ENCODE measurements at regions not wholly inside any gene's neighbourhood (a gene's known extent, or its start where the extent isn't known, plus 50 kb on each side); places are given as distances from the start of the nearest gene placed in this dataset.

GRCh38 chr1:102084771-102085535 is 88.2 kb upstream of the OLFM3 start:
- H3K36me3 ChIP-seq, result no peaks in the 10 kb centered on the region
- H3K27ac ChIP-seq, result no peak overlapping the region
- peaks cover 22% of the 10 kb centered on the region for H3K27me3 ChIP-seq (ENCODE audit: insufficient read depth, low read depth, severe bottlenecking)
- no peak for DNase-seq
- TF ChIP-seq CTCF (IDR thresholded peaks at IDR 0.05; ENCODE audit: low read depth, low read length), result no peak
- H3K4me3 ChIP-seq (ENCODE audit: low read depth, low read length), result no peak overlapping the region
- no peaks in the 10 kb centered on the region for H3K9me3 ChIP-seq (ENCODE audit: severe bottlenecking)

- DNase-seq, result no peak
- Histone ChIP-seq H3K36me3 (no peaks in the 10 kb centered on the region), H3K4me3 (ENCODE audit: low read depth, low read length) (no peak overlapping the region), H3K27ac (no peak overlapping the region), H3K27me3 (ENCODE audit: insufficient read depth, low read depth, severe bottlenecking) (peaks cover 23% of the 10 kb centered on the region), H3K9me3 (ENCODE audit: severe bottlenecking) (no peaks in the 10 kb centered on the region)
- no peak for TF ChIP-seq CTCF (IDR thresholded peaks at IDR 0.05; ENCODE audit: low read depth, low read length)
Observed at GRCh38 chr1:102083192-102083591, 86.5 kb upstream of the OLFM3 start.

DNA sequence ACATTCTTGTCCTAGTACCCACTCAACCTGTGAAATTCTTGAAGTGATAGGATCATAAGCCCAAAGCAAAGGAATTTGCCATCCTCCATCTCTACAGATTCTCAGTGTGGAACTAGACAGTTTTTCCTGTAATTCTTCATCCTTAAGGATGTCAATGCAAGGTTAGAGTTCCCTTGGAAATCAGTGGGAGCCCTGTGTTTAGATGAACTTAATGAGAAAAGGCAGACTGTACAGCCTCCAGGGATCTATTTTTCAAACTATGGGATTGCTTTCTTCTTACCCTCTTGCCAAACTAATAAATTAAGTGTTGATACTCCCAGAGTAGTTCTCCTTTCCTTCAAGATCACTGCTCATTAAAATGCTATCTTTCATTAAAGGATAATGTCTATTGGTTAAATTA is 78.1 kb upstream of the OLFM3 start:
- H3K27me3 ChIP-seq (ENCODE audit: insufficient read depth, low read depth, severe bottlenecking), result peaks cover 24% of the 10 kb centered on the region
- no peaks in the 10 kb centered on the region for H3K9me3 ChIP-seq (ENCODE audit: severe bottlenecking)
- no peaks in the 10 kb centered on the region for H3K36me3 ChIP-seq
- TF ChIP-seq CTCF (IDR thresholded peaks at IDR 0.05; ENCODE audit: low read depth, low read length), result no peak
- H3K4me3 ChIP-seq (ENCODE audit: low read depth, low read length), result no peak overlapping the region
- H3K27ac ChIP-seq, result no peak overlapping the region
- no peak for DNase-seq

DNA sequence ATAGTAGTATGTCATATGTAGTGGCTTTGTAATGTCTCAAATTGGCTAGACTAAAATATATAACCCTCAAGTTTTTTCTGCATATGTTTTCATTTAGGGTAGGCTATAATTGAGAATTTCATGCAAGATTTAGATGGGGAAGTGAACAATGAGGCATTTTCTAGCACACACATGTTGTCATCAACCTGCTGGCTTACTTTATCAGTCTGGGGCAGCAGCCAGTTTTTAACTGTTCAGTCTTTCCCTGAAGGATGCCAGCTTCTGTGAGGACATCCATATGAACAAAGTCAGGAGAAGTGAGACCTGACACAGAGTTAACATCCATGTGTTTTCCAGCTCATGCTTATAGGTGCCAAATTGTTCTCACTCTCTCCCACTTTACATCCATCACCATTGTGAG is 74.7 kb upstream of the OLFM3 start:
- Histone ChIP-seq H3K9me3 (ENCODE audit: severe bottlenecking) (no peaks in the 10 kb centered on the region), H3K36me3 (no peaks in the 10 kb centered on the region), H3K4me3 (ENCODE audit: low read depth, low read length) (no peak overlapping the region), H3K27me3 (ENCODE audit: insufficient read depth, low read depth, severe bottlenecking) (peaks cover 20% of the 10 kb centered on the region), H3K27ac (no peak overlapping the region)
- TF ChIP-seq CTCF (IDR thresholded peaks at IDR 0.05; ENCODE audit: low read depth, low read length), result no peak
- no peak for DNase-seq

DNA sequence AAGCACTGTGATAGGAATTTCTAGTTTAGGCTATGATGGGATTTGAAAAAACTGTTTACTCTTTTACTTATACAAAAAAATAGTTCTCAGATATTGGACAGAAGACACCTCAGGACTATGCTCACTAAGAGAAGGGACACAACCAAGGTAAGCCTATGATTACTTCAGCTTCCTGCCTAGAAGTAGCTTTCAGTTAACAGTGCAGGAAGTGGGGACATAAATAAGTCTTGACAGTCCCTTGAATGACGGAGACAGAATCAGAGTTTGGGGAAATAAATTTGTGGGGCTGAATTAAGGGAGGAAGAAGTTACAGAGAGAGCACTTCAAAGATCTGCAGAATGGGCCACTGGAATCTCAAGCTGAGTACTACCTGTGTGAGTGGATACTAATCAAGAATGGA is 53.8 kb upstream of the OLFM3 start:
- Histone ChIP-seq H3K36me3 (no peaks in the 10 kb centered on the region), H3K9me3 (ENCODE audit: severe bottlenecking) (no peaks in the 10 kb centered on the region), H3K4me3 (ENCODE audit: low read depth, low read length) (no peak overlapping the region), H3K27me3 (ENCODE audit: insufficient read depth, low read depth, severe bottlenecking) (peaks cover 28% of the 10 kb centered on the region), H3K27ac (no peak overlapping the region)
- no peak for DNase-seq
- TF ChIP-seq CTCF (IDR thresholded peaks at IDR 0.05; ENCODE audit: low read depth, low read length), result no peak

DNA sequence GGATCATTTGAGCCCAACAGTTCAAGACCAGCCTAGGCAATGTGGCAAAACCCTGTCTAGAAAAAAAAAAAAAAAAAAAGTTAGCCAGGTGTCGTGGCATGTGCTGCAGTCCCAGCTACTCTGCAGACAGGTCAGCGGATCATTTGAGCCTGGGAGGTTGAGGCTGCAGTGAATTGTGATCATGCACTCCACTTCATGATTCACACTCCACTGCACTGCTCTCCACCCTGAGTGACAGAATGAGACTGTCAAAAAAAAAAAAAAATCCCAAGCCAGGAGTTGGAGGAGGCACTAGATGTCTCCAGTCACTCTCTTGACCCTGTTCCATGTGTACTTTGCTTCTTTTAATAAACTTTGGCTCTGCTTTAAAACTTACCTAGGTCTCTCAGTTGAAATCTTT is 51.0 kb upstream of the OLFM3 start:
- TF ChIP-seq CTCF (IDR thresholded peaks at IDR 0.05; ENCODE audit: low read depth, low read length), result no peak
- Histone ChIP-seq H3K9me3 (ENCODE audit: severe bottlenecking) (no peaks in the 10 kb centered on the region), H3K4me3 (ENCODE audit: low read depth, low read length) (no peak overlapping the region), H3K27me3 (ENCODE audit: insufficient read depth, low read depth, severe bottlenecking) (peaks cover 32% of the 10 kb centered on the region), H3K27ac (no peak overlapping the region), H3K36me3 (no peaks in the 10 kb centered on the region)
- DNase-seq, result no peak
